MM.1S (cell line): ENCODE measurements at regions not wholly inside any gene's neighbourhood (a gene's known extent, or its start where the extent isn't known, plus 50 kb on each side); places are given as distances from the start of the nearest gene placed in this dataset.

Experiments
- EZH2 ChIP-seq: fragments of 300-600 bp; sonication (generic); optimal IDR thresholded peaks from 2 replicates; pipeline ENCODE3; 2017; ENCODE audit warnings: low read depth, mild to moderate bottlenecking, antibody characterized with exemption, low read length, mixed read lengths
- TF ChIP-seq, protein P1 (sequence below): fragments of 300-600 bp; sonication (generic); IDR thresholded peaks from 2 replicates; pipeline ENCODE4 v1.5.1; 2016; ENCODE audit warnings: antibody characterized with exemption, low read length, mixed read lengths

DNA sequence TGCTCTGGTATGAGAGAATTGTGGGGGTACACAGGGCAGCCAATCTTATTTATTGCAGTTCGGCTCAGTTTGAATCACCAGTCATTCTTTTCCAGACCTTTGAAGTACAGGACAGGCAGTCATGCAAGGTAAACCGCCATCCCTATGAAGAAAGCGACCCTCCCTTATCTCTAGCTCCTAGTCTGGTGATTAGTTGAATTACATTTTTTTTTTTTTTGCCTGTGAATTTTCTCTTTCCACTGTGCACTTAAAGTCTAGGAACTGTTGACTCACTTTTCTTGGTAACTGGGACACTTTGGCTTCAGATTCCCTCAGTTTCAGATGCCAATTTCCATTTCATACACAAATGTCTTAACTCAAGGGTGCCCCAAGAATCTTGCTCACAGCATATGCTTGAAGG, 82.4 kb upstream of the FAM9C start:
- TF ChIP-seq, protein P1, sequence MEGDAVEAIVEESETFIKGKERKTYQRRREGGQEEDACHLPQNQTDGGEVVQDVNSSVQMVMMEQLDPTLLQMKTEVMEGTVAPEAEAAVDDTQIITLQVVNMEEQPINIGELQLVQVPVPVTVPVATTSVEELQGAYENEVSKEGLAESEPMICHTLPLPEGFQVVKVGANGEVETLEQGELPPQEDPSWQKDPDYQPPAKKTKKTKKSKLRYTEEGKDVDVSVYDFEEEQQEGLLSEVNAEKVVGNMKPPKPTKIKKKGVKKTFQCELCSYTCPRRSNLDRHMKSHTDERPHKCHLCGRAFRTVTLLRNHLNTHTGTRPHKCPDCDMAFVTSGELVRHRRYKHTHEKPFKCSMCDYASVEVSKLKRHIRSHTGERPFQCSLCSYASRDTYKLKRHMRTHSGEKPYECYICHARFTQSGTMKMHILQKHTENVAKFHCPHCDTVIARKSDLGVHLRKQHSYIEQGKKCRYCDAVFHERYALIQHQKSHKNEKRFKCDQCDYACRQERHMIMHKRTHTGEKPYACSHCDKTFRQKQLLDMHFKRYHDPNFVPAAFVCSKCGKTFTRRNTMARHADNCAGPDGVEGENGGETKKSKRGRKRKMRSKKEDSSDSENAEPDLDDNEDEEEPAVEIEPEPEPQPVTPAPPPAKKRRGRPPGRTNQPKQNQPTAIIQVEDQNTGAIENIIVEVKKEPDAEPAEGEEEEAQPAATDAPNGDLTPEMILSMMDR: no peak
- no peak for TF ChIP-seq EZH2
